ENCODE measurements at regions not wholly inside any gene's neighbourhood (a gene's known extent, or its start where the extent isn't known, plus 50 kb on each side); places are given as distances from the start of the nearest gene placed in this dataset.

- TF ChIP-seq CTCF (conservative IDR thresholded peaks at IDR 0.05; ENCODE audit: low read depth, low read length) (no peak), USF2 (IDR thresholded peaks at IDR 0.05; ENCODE audit: low read depth, low read length) (no peak), MXI1 (IDR thresholded peaks at IDR 0.05; ENCODE audit: borderline replicate concordance, low read depth, low read length) (no peak), FOS (IDR thresholded peaks at IDR 0.05; ENCODE audit: low read depth, low read length) (no peak), ELK1 (IDR thresholded peaks at IDR 0.05; ENCODE audit: borderline replicate concordance, low read depth, low read length) (no peak), RCOR1 (IDR thresholded peaks at IDR 0.05; ENCODE audit: insufficient replicate concordance, low read length) (no peak), RAD21 (IDR thresholded peaks at IDR 0.05; ENCODE audit: low read length) (no peak), MAZ (IDR thresholded peaks at IDR 0.05; ENCODE audit: borderline replicate concordance, low read depth, low read length) (no peak), POLR2A (IDR thresholded peaks at IDR 0.05; ENCODE audit: low read depth, low read length) (no peak)
These were observed 565.8 kb upstream of the NUDT12 start for GRCh38 chr5:104128348-104128747.

Data from IMR-90 (cell line).